HCT116 (cell line): ENCODE measurements at regions not wholly inside any gene's neighbourhood (a gene's known extent, or its start where the extent isn't known, plus 50 kb on each side); places are given as distances from the start of the nearest gene placed in this dataset.

ENCODE experiments used
- ATAC-seq: fragments of 200-7000 bp; cut with Tn5 transposase; 2 replicates; pipeline ENCODE4 v1.9.1; 2020; ENCODE audit warnings: mild to moderate bottlenecking, moderate library complexity
- BruUV-seq: library from RNA; stranded (reverse); fragments of 400-500 nt; replicated peaks from 2 replicates; lab custom pipeline; 2021; lab: Mats Ljungman, UMichigan
- CTCF ChIA-PET: fragments of 300-600 bp; sonication (Branson Sonifier 250); formaldehyde crosslinking; loops from one replicate; lab custom pipeline; 2021; ENCODE audit warnings: antibody characterized with exemption; lab: Charles Lee
- POLR2A ChIA-PET: fragments of 300-600, 350-600 bp; sonication (Branson Sonifier 250); formaldehyde crosslinking; loops from one replicate; lab custom pipeline; 2021; ENCODE audit warnings: antibody characterized with exemption; lab: Charles Lee
- RAD21 ChIA-PET, 2 experiments: fragments of 300-600 bp; sonication (Branson Sonifier 250); formaldehyde crosslinking; loops; one replicate each; lab custom pipeline; 2023; ENCODE audit warnings: low total read pairs in 2 of 2; ENCODE audit not compliant: uncharacterized antibody in 2 of 2, unreplicated experiment in 2 of 2, low non-redundant PET in 1 of 2; lab: Charles Lee
- DNase-seq: peaks from one replicate; pipeline ENCODE4 v3.0.0-alpha.2; 2010; ENCODE audit warnings: low read depth, low spot score
- H2AFZ ChIP-seq: fragments of 200-600 bp; shearing (Covaris generic), sonication (generic); 2 replicates; pipeline ENCODE4 v1.6.1; 2017; ENCODE audit warnings: low read depth, mixed run types, mixed read lengths, antibody characterized with exemption, low read length; ENCODE audit not compliant: poor library complexity, severe bottlenecking
- H3K27ac ChIP-seq: 2 replicates; pipeline ENCODE4 v1.5.1; 2012; ENCODE audit warnings: low read depth, low read length
- H3K27me3 ChIP-seq: fragments of 200-600 bp; sonication (generic); 2 replicates; pipeline ENCODE4 v1.6.1; 2016; ENCODE audit warnings: mixed run types, low read length, mixed read lengths; ENCODE audit not compliant: insufficient read depth
- H3K36me3 ChIP-seq, 2 experiments: fragments of 200-500 bp in 1 of 2; fragments of 200-600 bp in 1 of 2; sonication (Bioruptor generic) in 1 of 2; sonication (generic) in 1 of 2; 2 replicates each; pipeline versions ENCODE4 v1.5.1 to v1.6.1; 2014 to 2016; ENCODE audit warnings: low read length in 2 of 2, inconsistent platforms in 1 of 2, mixed read lengths in 1 of 2, mixed run types in 1 of 2; ENCODE audit not compliant: insufficient read depth in 2 of 2, control insufficient read depth in 1 of 2
- H3K4me1 ChIP-seq, 2 experiments: fragments of 200-600 bp in 1 of 2; sonication (generic) in 1 of 2; 2 replicates each; pipeline versions ENCODE4 v1.5.1 to v1.6.1; 2012 to 2017; ENCODE audit warnings: low read length in 2 of 2, inconsistent platforms in 1 of 2, mild to moderate bottlenecking in 1 of 2, mixed read lengths in 1 of 2, mixed run types in 1 of 2, moderate library complexity in 1 of 2; ENCODE audit not compliant: insufficient read depth in 2 of 2, control insufficient read depth in 1 of 2
- H3K4me2 ChIP-seq: fragments of 200-600 bp; sonication (generic); 2 replicates; pipeline ENCODE4 v1.6.1; 2017; ENCODE audit warnings: mixed run types, low read length, mixed read lengths
- H3K4me3 ChIP-seq, 2 experiments: fragments of 200-600 bp in 1 of 2; sonication (generic) in 1 of 2; replicated peaks in 1 of 2; 2 replicates each; pipeline ENCODE4 v1.5.1; 2011 to 2016; ENCODE audit warnings: low read length in 2 of 2, control low read depth in 1 of 2, low read depth in 1 of 2, mild to moderate bottlenecking in 1 of 2, mixed read lengths in 1 of 2, mixed run types in 1 of 2
- H3K79me2 ChIP-seq: fragments of 200-600 bp; sonication (generic); 2 replicates; pipeline ENCODE4 v1.6.1; 2017; ENCODE audit warnings: mild to moderate bottlenecking, mixed run types, low read length, moderate library complexity, mixed read lengths; ENCODE audit not compliant: insufficient read depth
- H3K9ac ChIP-seq: fragments of 200-600 bp; sonication (generic); 2 replicates; pipeline ENCODE4 v1.6.1; 2016; ENCODE audit warnings: low read length, mixed read lengths
- H3K9me2 ChIP-seq: fragments of 200-600 bp; sonication (generic), shearing (Covaris generic); 2 replicates; pipeline ENCODE4 v1.6.1; 2017; ENCODE audit warnings: mixed run types, mild to moderate bottlenecking, moderate library complexity; ENCODE audit not compliant: insufficient read depth
- H3K9me3 ChIP-seq, 2 experiments: fragments of 200-500 bp in 1 of 2; fragments of 200-600 bp in 1 of 2; sonication (Bioruptor generic) in 1 of 2; sonication (generic) in 1 of 2; 2 replicates each; pipeline ENCODE4 v1.6.1; 2014 to 2017; ENCODE audit warnings: low read length in 2 of 2, mixed read lengths in 2 of 2, inconsistent platforms in 1 of 2, low read depth in 1 of 2, mild to moderate bottlenecking in 1 of 2, mixed run types in 1 of 2, moderate library complexity in 1 of 2; ENCODE audit not compliant: control insufficient read depth in 1 of 2, insufficient read depth in 1 of 2
- H4K20me1 ChIP-seq: fragments of 200-600 bp; sonication (generic), shearing (Covaris generic); 2 replicates; pipeline ENCODE4 v1.6.1; 2017; ENCODE audit warnings: mixed run types, mild to moderate bottlenecking, moderate library complexity; ENCODE audit not compliant: insufficient read depth
- CBX3 ChIP-seq: IDR thresholded peaks from 2 replicates; pipeline ENCODE4 v1.6.1; 2012; ENCODE audit warnings: low read depth
- ELF1 ChIP-seq: IDR thresholded peaks from 2 replicates; pipeline ENCODE4 v1.6.1; 2012; ENCODE audit warnings: low read depth, borderline replicate concordance
- EZH2phosphoT487 ChIP-seq: fragments of 200-600 bp; IDR thresholded peaks from 2 replicates; pipeline ENCODE4 v1.6.1; 2018; ENCODE audit warnings: antibody characterized with exemption, borderline replicate concordance
- FOSL1 ChIP-seq: IDR thresholded peaks from 2 replicates; pipeline ENCODE4 v1.6.1; 2012; ENCODE audit warnings: low read depth
- POLR2A ChIP-seq: IDR thresholded peaks from 2 replicates; pipeline ENCODE4 v1.7.0; 2011; ENCODE audit warnings: borderline replicate concordance; ENCODE audit not compliant: insufficient read depth, insufficient read length; ENCODE audit errors: extremely low read depth
- SP1 ChIP-seq: IDR thresholded peaks from 2 replicates; pipeline ENCODE4 v1.6.1; 2012; ENCODE audit warnings: low read depth
- TCF7L2 ChIP-seq: IDR thresholded peaks from 2 replicates; pipeline ENCODE4 v1.7.0; 2011; ENCODE audit warnings: borderline replicate concordance, inconsistent platforms; ENCODE audit not compliant: insufficient read depth, insufficient read length; ENCODE audit errors: extremely low read depth
- ZFX ChIP-seq: fragments of 450-650 bp; IDR thresholded peaks from 2 replicates; pipeline ENCODE4 v1.6.1; 2017
- intact Hi-C: fragments of 100-400 bp; cut with micrococcal nuclease; formaldehyde crosslinking; loops from 2 replicates; pipeline ENCODE4 v1.10.0; 2022
- TF ChIP-seq, protein P1 (sequence below), 3 experiments: fragments of 200-600 bp in 1 of 3; sonication (generic) in 1 of 3; IDR thresholded peaks in 2 of 3; conservative IDR thresholded peaks in 1 of 3; 2 replicates each; pipeline ENCODE4 v1.5.1; 2012 to 2017; ENCODE audit warnings: low read depth in 2 of 3, low read length in 2 of 3, antibody characterized with exemption in 1 of 3, borderline replicate concordance in 1 of 3, control low read depth in 1 of 3, mild to moderate bottlenecking in 1 of 3, mixed read lengths in 1 of 3, mixed run types in 1 of 3, moderate library complexity in 1 of 3; ENCODE audit not compliant: insufficient read depth in 1 of 3
- TF ChIP-seq, protein P2 (sequence below): IDR thresholded peaks from 2 replicates; pipeline ENCODE4 v1.6.1; 2012
- TF ChIP-seq, protein P3 (sequence below): IDR thresholded peaks from 2 replicates; pipeline ENCODE4 v1.6.1; 2012
- TF ChIP-seq, protein P4 (sequence below): IDR thresholded peaks from 2 replicates; pipeline ENCODE4 v1.6.1; 2012; ENCODE audit warnings: low read depth
- TF ChIP-seq, protein P5 (sequence below): IDR thresholded peaks from 2 replicates; pipeline ENCODE4 v1.6.1; 2011; ENCODE audit warnings: mild to moderate bottlenecking, low read length, moderate library complexity; ENCODE audit not compliant: insufficient replicate concordance; ENCODE audit errors: extremely low read depth

DNA sequence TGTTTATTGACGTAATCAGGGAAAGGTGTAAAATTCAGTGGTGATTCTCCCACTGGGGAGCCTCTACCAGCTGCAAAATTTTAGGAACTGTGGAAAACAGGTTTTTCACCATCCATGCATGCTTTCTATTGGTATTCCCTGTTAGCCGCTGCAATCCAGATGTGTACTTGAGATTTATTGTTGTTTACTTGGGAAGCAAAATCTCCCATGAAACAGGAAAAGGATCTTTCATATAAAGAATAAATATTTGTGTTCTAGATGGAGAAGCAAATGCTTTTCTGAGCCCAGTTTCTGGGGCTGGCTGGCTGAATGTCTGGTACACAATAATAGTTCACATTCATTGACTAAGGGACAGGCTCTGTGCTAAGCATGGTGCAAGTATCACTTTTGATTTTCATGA is 144.6 kb upstream of the RASGRP1 start:
- no peak for DNase-seq
- CTCF ChIA-PET = no interaction called here
- no peaks in the 10 kb centered on the region for H3K79me2 ChIP-seq
- H3K4me3 ChIP-seq = no peak overlapping the region
- BruUV-seq = no TSS peak
- no peaks in the 10 kb centered on the region for H3K9me3 ChIP-seq
- RAD21 ChIA-PET = no interaction called here
- H3K36me3 ChIP-seq = no peaks in the 10 kb centered on the region
- H3K27ac ChIP-seq = no peak overlapping the region
- no peak for ATAC-seq
- no peak overlapping the region for H3K9ac ChIP-seq
- no peaks in the 10 kb centered on the region for H3K4me1 ChIP-seq
- H3K4me2 ChIP-seq = no peak overlapping the region
- H2AFZ ChIP-seq = no peak overlapping the region
- H3K9me2 ChIP-seq = no peaks in the 10 kb centered on the region
- H3K27me3 ChIP-seq = peaks cover 20% of the 10 kb centered on the region
- no peak for TF ChIP-seq POLR2A
- no peak for TF ChIP-seq ELF1
- TF ChIP-seq CBX3 = no peak
- no peak for TF ChIP-seq FOSL1
- TF ChIP-seq EZH2phosphoT487 = no peak
- TF ChIP-seq, protein P1, sequence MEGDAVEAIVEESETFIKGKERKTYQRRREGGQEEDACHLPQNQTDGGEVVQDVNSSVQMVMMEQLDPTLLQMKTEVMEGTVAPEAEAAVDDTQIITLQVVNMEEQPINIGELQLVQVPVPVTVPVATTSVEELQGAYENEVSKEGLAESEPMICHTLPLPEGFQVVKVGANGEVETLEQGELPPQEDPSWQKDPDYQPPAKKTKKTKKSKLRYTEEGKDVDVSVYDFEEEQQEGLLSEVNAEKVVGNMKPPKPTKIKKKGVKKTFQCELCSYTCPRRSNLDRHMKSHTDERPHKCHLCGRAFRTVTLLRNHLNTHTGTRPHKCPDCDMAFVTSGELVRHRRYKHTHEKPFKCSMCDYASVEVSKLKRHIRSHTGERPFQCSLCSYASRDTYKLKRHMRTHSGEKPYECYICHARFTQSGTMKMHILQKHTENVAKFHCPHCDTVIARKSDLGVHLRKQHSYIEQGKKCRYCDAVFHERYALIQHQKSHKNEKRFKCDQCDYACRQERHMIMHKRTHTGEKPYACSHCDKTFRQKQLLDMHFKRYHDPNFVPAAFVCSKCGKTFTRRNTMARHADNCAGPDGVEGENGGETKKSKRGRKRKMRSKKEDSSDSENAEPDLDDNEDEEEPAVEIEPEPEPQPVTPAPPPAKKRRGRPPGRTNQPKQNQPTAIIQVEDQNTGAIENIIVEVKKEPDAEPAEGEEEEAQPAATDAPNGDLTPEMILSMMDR (IDR thresholded peaks at IDR 0.05 in 2 of 3, conservative IDR thresholded peaks at IDR 0.05 in 1 of 3; ENCODE audit: borderline replicate concordance in 1 of 3, insufficient read depth in 1 of 3, low read depth in 2 of 3, low read length in 2 of 3) = no peak
- no peak for TF ChIP-seq TCF7L2
- TF ChIP-seq, protein P2, sequence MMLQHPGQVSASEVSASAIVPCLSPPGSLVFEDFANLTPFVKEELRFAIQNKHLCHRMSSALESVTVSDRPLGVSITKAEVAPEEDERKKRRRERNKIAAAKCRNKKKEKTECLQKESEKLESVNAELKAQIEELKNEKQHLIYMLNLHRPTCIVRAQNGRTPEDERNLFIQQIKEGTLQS = no peak
- TF ChIP-seq, protein P3, sequence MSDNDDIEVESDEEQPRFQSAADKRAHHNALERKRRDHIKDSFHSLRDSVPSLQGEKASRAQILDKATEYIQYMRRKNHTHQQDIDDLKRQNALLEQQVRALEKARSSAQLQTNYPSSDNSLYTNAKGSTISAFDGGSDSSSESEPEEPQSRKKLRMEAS = no peak
- TF ChIP-seq, protein P4, sequence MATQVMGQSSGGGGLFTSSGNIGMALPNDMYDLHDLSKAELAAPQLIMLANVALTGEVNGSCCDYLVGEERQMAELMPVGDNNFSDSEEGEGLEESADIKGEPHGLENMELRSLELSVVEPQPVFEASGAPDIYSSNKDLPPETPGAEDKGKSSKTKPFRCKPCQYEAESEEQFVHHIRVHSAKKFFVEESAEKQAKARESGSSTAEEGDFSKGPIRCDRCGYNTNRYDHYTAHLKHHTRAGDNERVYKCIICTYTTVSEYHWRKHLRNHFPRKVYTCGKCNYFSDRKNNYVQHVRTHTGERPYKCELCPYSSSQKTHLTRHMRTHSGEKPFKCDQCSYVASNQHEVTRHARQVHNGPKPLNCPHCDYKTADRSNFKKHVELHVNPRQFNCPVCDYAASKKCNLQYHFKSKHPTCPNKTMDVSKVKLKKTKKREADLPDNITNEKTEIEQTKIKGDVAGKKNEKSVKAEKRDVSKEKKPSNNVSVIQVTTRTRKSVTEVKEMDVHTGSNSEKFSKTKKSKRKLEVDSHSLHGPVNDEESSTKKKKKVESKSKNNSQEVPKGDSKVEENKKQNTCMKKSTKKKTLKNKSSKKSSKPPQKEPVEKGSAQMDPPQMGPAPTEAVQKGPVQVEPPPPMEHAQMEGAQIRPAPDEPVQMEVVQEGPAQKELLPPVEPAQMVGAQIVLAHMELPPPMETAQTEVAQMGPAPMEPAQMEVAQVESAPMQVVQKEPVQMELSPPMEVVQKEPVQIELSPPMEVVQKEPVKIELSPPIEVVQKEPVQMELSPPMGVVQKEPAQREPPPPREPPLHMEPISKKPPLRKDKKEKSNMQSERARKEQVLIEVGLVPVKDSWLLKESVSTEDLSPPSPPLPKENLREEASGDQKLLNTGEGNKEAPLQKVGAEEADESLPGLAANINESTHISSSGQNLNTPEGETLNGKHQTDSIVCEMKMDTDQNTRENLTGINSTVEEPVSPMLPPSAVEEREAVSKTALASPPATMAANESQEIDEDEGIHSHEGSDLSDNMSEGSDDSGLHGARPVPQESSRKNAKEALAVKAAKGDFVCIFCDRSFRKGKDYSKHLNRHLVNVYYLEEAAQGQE = no peak
- TF ChIP-seq, protein P5, sequence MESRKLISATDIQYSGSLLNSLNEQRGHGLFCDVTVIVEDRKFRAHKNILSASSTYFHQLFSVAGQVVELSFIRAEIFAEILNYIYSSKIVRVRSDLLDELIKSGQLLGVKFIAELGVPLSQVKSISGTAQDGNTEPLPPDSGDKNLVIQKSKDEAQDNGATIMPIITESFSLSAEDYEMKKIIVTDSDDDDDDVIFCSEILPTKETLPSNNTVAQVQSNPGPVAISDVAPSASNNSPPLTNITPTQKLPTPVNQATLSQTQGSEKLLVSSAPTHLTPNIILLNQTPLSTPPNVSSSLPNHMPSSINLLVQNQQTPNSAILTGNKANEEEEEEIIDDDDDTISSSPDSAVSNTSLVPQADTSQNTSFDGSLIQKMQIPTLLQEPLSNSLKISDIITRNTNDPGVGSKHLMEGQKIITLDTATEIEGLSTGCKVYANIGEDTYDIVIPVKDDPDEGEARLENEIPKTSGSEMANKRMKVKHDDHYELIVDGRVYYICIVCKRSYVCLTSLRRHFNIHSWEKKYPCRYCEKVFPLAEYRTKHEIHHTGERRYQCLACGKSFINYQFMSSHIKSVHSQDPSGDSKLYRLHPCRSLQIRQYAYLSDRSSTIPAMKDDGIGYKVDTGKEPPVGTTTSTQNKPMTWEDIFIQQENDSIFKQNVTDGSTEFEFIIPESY = no peak
- no peak for TF ChIP-seq SP1
- TF ChIP-seq ZFX = no peak
- POLR2A ChIA-PET = no interaction called here
- H4K20me1 ChIP-seq = no peaks in the 10 kb centered on the region
- intact Hi-C loops = loop anchor here (2.0 to 10.0 kb wide), 4 partner anchors 108 to 1563 kb away; no protein-coding TSS in a partner anchor
